Right forelimb (tissue), 1 donor: ENCODE measurements at regions not wholly inside any gene's neighbourhood (a gene's known extent, or its start where the extent isn't known, plus 50 kb on each side); places are given as distances from the start of the nearest gene placed in this dataset.
A peak's percentile ranks its signal among the peaks of the same experiment; 100 is the strongest.

Source experiments
- DNase-seq: peaks from one replicate; pipeline ENCODE4 v3.0.0-alpha.2; 2018

- DNase-seq, result peak; percentile 60
Measured at GRCh38 chr13:74040200-74040599, 94.0 kb downstream of the KLF12 start.

- DNase-seq, result no peak
Measured at GRCh38 chr13:74039667-74040066, 94.5 kb downstream of the KLF12 start.

- DNase-seq, result no peak
Measured at GRCh38 chr13:74039154-74039553, 95.0 kb downstream of the KLF12 start.

- DNase-seq, result no peak
Measured at GRCh38 chr13:74037762-74038161, 96.4 kb downstream of the KLF12 start.

- no peak for DNase-seq
Measured at GRCh38 chr13:74036373-74036772, 97.8 kb downstream of the KLF12 start.

DNA sequence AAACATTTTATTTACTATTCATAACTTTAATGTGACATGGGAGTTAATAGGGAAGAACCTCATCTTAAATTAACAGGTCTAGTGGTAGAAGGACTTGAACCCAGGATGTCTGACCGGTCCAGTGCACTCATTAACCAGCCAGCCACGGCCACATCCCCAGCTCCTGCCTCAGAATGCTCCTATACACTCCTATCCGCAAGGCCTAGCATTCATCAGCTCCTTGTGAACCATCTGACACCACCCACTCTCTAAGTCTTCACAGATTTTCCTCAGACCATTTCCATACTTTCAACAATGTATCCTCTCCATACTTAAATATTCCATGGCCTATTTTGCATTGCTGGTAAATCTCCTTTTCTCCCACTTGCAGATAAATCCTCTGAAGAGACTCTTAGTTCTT lies 98.3 kb downstream of the KLF12 start:
- DNase-seq, result no peak

- no peak for DNase-seq
Measured at GRCh38 chr13:74032325-74032724, 101.9 kb downstream of the KLF12 start.

GRCh38 chr13:74027161-74027779 lies 106.9 kb downstream of the KLF12 start:
- DNase-seq, result no peak

GRCh38 chr13:74026753-74027152 lies 107.5 kb downstream of the KLF12 start:
- no peak for DNase-seq

DNA sequence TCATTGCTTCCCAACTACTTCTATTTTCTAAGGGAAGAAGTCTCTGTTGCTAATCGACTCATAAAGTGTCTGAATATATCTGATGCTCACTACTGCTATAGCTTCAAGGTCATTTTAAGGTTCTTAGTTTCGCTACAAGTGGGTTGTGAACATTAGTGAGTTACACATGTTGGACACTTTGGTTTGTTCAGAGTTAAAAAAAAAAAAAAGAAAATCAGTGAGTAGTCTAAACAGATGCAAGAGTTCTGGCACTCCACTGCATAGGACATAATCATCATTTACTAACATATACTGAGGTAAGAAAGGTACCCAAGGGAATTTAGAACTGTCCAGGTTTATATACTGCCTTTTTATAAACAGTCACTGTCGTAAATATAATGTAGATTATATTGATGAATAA lies 108.8 kb downstream of the KLF12 start:
- no peak for DNase-seq

DNA sequence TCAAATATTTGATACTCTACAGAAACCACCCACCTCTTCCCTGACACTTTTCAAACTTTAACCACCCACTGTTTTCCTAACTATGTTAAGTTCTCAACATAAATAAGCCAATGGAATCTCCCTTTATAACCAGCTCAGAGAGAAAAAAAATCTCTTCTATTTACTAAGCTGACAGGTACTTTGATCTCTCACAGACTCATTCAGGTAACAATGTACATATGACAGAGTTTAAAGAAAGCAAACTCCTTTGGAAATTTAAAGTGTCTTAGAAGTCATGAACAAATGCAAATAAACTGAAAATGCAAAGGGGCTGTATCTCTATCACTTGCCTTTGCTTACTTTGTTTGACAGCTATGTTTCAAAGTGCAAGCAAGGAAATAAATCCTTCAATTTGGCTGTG lies 109.3 kb downstream of the KLF12 start:
- DNase-seq, result no peak

DNA sequence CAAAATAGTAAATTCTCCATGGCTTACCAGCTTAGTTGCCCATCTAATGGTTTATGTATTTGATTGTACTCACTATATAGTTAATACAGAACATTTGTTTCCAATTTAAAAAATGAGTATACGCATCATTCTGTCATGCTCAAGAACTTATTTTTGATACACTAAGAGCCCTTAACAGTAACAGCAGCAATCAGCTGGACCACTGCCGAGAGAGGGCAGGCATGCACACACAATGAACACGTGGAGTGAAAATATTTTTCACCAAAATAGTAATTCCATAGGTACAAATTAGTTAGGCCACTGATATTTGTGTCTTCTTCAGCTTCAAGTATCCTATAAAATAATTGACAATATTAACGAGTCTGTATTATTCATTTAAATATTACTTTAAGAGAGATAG lies 109.9 kb downstream of the KLF12 start:
- no peak for DNase-seq

GRCh38 chr13:74023484-74023883 lies 110.7 kb downstream of the KLF12 start:
- no peak for DNase-seq

- DNase-seq, result no peak
Measured at GRCh38 chr13:74021505-74021904, 112.7 kb downstream of the KLF12 start.

DNA sequence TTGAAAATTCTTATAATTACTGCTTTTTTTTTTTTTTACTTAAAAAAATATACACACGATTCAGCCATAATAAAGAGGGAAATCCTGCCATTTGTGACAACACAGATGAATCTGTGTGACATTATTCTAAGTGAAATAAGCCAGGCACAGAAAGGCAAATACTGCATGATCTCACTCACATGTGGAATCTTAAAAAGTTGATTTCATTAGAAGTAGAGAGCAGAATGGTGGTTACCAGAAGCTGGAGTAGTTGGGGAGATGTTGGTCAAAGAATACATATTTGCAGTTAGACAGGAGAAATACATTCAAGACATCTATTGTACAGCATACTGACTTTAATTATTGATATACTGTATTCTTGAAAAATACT lies 116.2 kb downstream of the KLF12 start:
- no peak for DNase-seq

DNA sequence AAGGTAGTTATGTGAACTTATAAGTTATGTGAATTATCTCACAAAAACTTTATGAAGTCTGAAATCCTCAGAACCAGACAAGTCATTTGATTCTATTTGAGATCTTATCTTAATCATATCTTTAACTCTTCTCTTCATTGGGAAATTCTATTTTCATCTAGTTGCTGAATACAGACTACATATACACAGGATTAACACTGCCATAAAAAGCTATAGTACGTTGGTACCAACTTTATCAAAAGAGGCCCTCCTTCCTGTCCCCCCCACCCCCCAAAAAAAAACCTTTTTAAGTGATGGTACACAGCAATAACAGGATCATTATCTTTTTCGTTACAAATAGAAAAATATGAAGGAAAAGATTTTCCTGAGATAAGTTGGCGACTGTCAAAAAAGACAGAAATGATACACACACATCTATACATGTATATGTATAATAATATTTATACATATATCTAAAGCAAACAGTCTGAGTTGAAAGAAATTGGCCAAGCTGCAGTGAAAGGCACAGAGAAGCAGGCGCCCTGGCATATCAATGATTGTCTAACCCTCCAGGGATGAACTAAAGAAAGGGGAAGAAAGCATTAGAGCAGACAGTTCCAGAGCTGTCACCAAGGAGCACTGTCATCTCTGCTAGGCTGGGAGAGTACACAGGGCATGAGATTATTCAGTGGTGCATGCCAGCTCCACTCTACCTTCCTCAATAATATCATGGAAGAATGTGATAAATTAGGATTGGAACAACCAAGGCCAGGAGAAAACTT lies 116.7 kb downstream of the KLF12 start:
- DNase-seq, result no peak

- DNase-seq, result no peak
Measured at GRCh38 chr13:74015137-74015536, 119.1 kb downstream of the KLF12 start.

- no peak for DNase-seq
Measured at GRCh38 chr13:74009100-74009668, 125.0 kb downstream of the KLF12 start.

DNA sequence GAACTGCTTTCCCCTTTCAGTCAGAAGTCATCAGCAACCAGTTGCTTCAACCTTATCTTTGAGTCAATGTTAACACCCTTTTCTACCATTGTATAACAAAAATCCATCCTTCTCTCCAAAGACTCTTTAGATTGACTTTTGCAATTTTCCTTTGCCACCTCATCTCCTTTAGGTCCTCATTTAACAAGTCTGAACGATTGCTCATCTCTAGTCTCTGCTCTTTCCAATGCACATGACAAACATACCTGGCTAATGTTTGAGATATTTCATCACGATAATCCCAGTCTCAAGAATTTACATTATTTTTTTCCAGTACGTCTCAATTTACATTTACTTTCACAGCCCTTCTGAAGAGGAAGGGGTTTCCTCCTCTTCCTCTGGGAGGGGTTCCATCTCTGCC lies 127.5 kb downstream of the KLF12 start:
- no peak for DNase-seq

GRCh38 chr13:74005320-74006157 lies 128.7 kb downstream of the KLF12 start:
- DNase-seq, result no peak

DNA sequence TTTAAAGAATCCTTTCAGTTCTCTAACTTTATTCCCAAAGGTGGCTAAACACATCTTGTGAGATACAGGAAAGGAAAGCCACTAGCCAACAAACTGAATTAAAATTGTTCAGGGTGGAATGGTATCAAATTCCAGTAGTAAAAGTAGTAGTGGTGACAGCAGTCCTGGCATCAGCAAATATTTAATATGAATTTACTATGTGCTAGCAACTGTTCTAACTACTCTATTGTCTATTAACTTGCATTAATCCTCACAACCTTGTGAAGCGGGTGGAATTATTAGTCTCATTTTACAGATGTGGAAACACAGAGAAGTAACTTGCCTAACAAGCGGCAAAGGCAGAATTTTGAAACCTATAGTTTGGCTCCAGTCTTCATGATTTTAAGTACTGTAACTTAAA lies 130.1 kb downstream of the KLF12 start:
- no peak for DNase-seq

DNA sequence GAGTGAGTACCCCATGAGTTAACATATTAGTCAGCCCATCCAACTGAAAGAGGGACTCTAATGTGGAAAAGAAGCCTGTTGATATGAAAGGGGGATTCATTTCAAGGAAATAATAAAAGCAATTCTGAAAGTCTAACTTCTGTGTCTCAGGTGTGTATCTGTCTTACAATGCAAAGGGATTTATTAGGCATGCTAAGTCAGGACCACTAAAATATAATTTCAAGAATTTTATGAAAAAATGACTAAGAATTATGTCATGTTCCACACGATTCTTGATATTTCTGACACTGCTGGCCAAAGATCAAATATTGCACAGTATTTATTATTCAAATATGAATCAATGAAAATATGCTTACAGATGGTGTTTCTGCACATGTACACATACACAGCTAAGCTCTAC lies 130.8 kb downstream of the KLF12 start:
- no peak for DNase-seq

GRCh38 chr13:74000876-74001275 lies 133.3 kb downstream of the KLF12 start:
- DNase-seq, result no peak

GRCh38 chr13:73998631-73999030 lies 135.6 kb downstream of the KLF12 start:
- no peak for DNase-seq
